Osteocyte (in vitro differentiated cells): ENCODE measurements at regions not wholly inside any gene's neighbourhood (a gene's known extent, or its start where the extent isn't known, plus 50 kb on each side); places are given as distances from the start of the nearest gene placed in this dataset.
"Not testable (repeated sequence)": the region's sequence is repeated elsewhere in the genome, so short reads cannot be mapped to it uniquely, and the experiment has no call there.

Experiments
- DNase-seq: peaks from one replicate; pipeline ENCODE4 v3.0.0; 2021; ENCODE audit warnings: mixed read lengths; ENCODE audit not compliant: unreplicated experiment; ENCODE audit errors: extremely low spot score
- H3K27ac Mint-ChIP-seq: one replicate; pipeline ENCODE4 v1.8.0; 2021; ENCODE audit warnings: mild to moderate bottlenecking, mixed read lengths; ENCODE audit not compliant: unreplicated experiment
- H3K27me3 Mint-ChIP-seq: one replicate; pipeline ENCODE4 v1.8.0; 2021; ENCODE audit warnings: mixed read lengths; ENCODE audit not compliant: unreplicated experiment
- H3K36me3 Mint-ChIP-seq: one replicate; pipeline ENCODE4 v1.8.0; 2021; ENCODE audit warnings: mixed read lengths; ENCODE audit not compliant: unreplicated experiment
- H3K4me1 Mint-ChIP-seq: one replicate; pipeline ENCODE4 v1.8.0; 2021; ENCODE audit warnings: mixed read lengths; ENCODE audit not compliant: unreplicated experiment
- H3K4me3 Mint-ChIP-seq: one replicate; pipeline ENCODE4 v1.8.0; 2021; ENCODE audit warnings: mild to moderate bottlenecking, moderate library complexity, mixed read lengths; ENCODE audit not compliant: unreplicated experiment
- H3K9me3 Mint-ChIP-seq: one replicate; pipeline ENCODE4 v1.8.0; 2021; ENCODE audit warnings: mixed read lengths; ENCODE audit not compliant: unreplicated experiment
- CTCF ChIP-seq: fragments of 200-600 bp; sonication (generic); IDR thresholded peaks from 2 replicates; pipeline ENCODE4 v1.5.0; 2021; ENCODE audit warnings: antibody characterized with exemption, mild to moderate bottlenecking, moderate library complexity

DNA sequence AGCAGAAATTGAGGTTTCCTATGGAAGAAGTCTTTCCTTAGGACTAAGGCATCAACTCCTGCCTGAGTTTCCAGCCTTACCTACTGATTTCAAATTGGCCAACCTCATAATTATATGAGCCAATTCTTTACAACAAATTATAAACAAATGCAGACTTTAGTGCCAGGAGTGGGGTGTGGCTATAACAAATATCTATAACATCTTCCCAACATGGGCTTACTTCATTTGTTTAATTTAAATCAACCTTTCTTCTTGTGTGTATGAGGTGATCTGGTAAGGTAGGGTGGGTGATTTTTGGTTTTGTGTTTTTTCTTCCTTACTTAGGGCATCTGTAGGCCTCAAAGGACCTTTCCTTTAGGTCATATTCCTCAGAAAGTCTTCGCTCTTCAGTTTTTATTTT, 354.9 kb downstream of the SHANK2 start:
- H3K4me3 Mint-ChIP-seq, result no peak overlapping the region
- no peaks in the 10 kb centered on the region for H3K36me3 Mint-ChIP-seq
- H3K4me1 Mint-ChIP-seq, result no peaks in the 10 kb centered on the region
- H3K27me3 Mint-ChIP-seq, result no peaks in the 10 kb centered on the region
- H3K27ac Mint-ChIP-seq, result no peak overlapping the region
- peaks cover 29% of the 10 kb centered on the region for H3K9me3 Mint-ChIP-seq
- DNase-seq, result no peak
- no peak for TF ChIP-seq CTCF

DNA sequence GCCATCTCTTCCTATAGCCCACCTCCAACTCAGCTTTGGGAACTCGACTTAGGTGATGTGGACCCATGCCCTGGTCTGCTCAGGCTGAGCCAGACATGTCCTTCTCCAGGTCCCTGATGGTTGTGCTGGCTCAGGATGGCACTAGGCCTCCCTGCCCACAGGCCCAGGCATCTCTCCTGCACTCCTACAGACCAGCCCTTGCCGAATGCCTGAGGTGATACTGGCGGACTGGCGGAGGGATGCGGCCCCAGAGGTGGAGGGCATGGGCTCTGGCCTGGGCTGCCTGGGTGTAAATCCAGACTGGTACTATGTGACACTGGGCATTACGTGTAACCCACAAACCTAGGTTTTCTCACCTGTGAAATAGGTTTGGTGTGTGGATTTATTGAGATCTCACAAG, 352.8 kb downstream of the SHANK2 start:
- Mint-ChIP-seq H3K4me3 (no peak overlapping the region), H3K4me1 (no peaks in the 10 kb centered on the region), H3K9me3 (peaks cover 28% of the 10 kb centered on the region), H3K36me3 (no peaks in the 10 kb centered on the region), H3K27ac (no peak overlapping the region), H3K27me3 (no peaks in the 10 kb centered on the region)
- no peak for TF ChIP-seq CTCF
- no peak for DNase-seq

DNA sequence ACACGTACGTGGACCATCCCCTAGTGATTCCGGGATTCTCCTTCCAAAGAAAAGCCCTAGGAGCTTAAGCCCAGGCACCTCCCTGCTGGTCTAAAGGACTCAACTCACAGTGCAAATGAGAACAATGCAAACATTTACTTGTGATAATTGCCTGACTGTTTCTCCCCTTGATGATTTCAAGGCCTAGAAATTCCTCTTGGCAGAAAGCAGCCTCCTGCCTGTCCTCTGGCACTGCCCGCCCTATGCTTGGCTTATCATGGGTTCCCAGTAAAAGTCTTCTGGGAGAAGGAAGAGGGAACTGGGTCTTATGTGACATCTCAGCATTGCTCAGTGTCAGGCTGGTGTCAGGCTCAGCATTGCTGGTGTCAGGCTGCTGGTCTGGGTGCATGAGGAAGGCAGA, 351.8 kb downstream of the SHANK2 start:
- no peak for TF ChIP-seq CTCF
- no peak overlapping the region for H3K4me3 Mint-ChIP-seq
- no peak overlapping the region for H3K27ac Mint-ChIP-seq
- peaks cover 36% of the 10 kb centered on the region for H3K9me3 Mint-ChIP-seq
- DNase-seq, result no peak
- no peaks in the 10 kb centered on the region for H3K36me3 Mint-ChIP-seq
- no peaks in the 10 kb centered on the region for H3K27me3 Mint-ChIP-seq
- no peaks in the 10 kb centered on the region for H3K4me1 Mint-ChIP-seq

GRCh38 chr11:70901951-70902521, 350.3 kb downstream of the SHANK2 start:
- DNase-seq, result no peak
- TF ChIP-seq CTCF, result no peak

GRCh38 chr11:70903229-70903628, 349.1 kb downstream of the SHANK2 start:
- H3K4me3 Mint-ChIP-seq, H3K36me3 Mint-ChIP-seq, H3K4me1 Mint-ChIP-seq, H3K27me3 Mint-ChIP-seq, H3K27ac Mint-ChIP-seq, DNase-seq: not testable (repeated sequence)
- peaks cover 23% of the 10 kb centered on the region for H3K9me3 Mint-ChIP-seq

More at GRCh38 chr11:70901951-70902521, 350.3 kb downstream of the SHANK2 start:
- Mint-ChIP-seq H3K4me3 (no peak overlapping the region), H3K27ac (no peak overlapping the region), H3K36me3 (no peaks in the 10 kb centered on the region), H3K4me1 (no peaks in the 10 kb centered on the region), H3K9me3 (peaks cover 21% of the 10 kb centered on the region), H3K27me3 (no peaks in the 10 kb centered on the region)

- Mint-ChIP-seq H3K4me3 (no peak overlapping the region), H3K27ac (no peak overlapping the region), H3K4me1 (no peaks in the 10 kb centered on the region), H3K27me3 (no peaks in the 10 kb centered on the region), H3K36me3 (no peaks in the 10 kb centered on the region), H3K9me3 (peaks cover 20% of the 10 kb centered on the region)
- no peak for TF ChIP-seq CTCF
- DNase-seq, result no peak
Measured at GRCh38 chr11:70906101-70906500, 346.3 kb downstream of the SHANK2 start.
